Testis (tissue), 2 donors: ENCODE measurements at regions not wholly inside any gene's neighbourhood (a gene's known extent, or its start where the extent isn't known, plus 50 kb on each side); places are given as distances from the start of the nearest gene placed in this dataset.

Experiments used
- DNase-seq: peaks from one replicate; pipeline ENCODE4 v3.0.0-alpha.2; 2019
- H3K27ac ChIP-seq, 2 donors: fragments of 200-600 bp; sonication (generic); one replicate each; pipeline ENCODE4 v1.5.1; 2019
- H3K27me3 ChIP-seq: fragments of 200-600 bp; sonication (generic); one replicate; pipeline ENCODE4 v1.5.1; 2019
- H3K36me3 ChIP-seq: fragments of 200-600 bp; sonication (generic); one replicate; pipeline ENCODE4 v1.5.1; 2017; ENCODE audit warnings: low read depth; ENCODE audit errors: missing control alignments
- H3K4me1 ChIP-seq: fragments of 200-600 bp; sonication (generic); one replicate; pipeline ENCODE4 v1.5.1; 2019
- H3K4me3 ChIP-seq, 2 donors: fragments of 200-600 bp; sonication (generic); one replicate each; pipeline ENCODE4 v1.5.1; 2017 to 2019
- H3K9me3 ChIP-seq: fragments of 200-600 bp; sonication (generic); one replicate; pipeline ENCODE4 v1.5.1; 2017
- POLR2A ChIP-seq: fragments of 450-650 bp; IDR thresholded peaks from one replicate; pipeline ENCODE4 v1.6.1; 2017; ENCODE audit warnings: antibody characterized with exemption, mild to moderate bottlenecking, moderate library complexity
- WGBS, 2 donors: methylation state at CpG; one replicate each; pipeline ENCODE4 v1.1.5; 2018; 5-methylcytosine and 5-hydroxymethylcytosine counted together
- intact Hi-C: fragments of 100-400 bp; cut with DNase I; formaldehyde crosslinking; loops from one replicate; pipeline ENCODE4 v1.15.1; 2023; ENCODE audit warnings: low total_unique reads
- TF ChIP-seq, protein P1 (sequence below), 3 experiments: fragments of 450-650 bp in 2 of 3; fragments of 200-600 bp in 1 of 3; sonication (generic) in 1 of 3; IDR thresholded peaks; one replicate each; pipeline ENCODE4 v1.5.1; 2016 to 2019; ENCODE audit warnings: antibody characterized with exemption in 3 of 3, mild to moderate bottlenecking in 2 of 3, moderate library complexity in 1 of 3

DNA sequence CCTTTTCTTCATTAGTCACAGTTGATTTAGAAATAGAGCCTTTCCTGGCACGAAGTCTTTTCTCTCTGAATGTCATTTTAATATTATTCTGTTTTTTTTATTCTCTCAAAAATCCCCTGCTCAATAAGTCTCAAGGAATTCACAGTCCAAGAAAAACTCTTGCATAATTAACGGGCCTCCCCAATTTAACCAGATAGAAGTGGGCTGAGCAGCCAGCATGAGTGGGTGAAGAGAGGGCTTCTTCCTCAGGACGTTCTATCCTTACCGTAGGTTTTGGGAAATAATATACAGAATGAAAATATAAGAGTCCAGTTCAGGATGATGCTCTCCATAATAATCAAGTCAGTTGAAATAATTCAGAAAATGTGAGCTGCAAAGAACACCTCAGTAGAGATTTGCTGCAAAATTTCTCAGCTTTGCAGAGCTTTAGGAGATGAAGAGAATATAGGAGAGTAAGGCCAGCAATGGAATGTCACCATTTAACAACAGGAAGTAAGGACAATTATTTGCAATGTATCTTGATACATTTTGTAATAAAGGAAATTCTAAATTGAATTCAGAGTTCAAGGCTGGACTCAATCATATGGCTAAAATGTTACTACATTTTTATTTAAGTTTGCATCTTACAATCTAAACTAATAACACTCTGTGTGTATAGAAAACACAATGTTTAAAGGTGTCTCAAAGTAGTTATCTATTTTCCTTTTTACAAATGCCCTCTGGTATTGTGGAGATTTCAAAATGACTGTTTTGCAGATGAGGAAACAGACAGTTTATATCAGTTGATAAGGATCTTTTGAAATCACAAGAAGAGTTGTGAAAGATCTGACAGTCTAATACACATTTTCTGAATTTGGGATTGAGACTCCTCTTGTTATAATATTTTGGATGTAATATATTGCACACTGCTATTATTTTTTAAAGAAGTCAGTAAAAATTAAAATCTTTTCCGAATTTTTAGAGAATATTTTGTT is 1724.1 kb upstream of the SEL1L start:
- 65 to 74% methylated on average over 5 of the region's 5 CpGs for WGBS, 2 donors
- intact Hi-C loops = no loop called here
- no peak for TF ChIP-seq POLR2A
- TF ChIP-seq, protein P1, sequence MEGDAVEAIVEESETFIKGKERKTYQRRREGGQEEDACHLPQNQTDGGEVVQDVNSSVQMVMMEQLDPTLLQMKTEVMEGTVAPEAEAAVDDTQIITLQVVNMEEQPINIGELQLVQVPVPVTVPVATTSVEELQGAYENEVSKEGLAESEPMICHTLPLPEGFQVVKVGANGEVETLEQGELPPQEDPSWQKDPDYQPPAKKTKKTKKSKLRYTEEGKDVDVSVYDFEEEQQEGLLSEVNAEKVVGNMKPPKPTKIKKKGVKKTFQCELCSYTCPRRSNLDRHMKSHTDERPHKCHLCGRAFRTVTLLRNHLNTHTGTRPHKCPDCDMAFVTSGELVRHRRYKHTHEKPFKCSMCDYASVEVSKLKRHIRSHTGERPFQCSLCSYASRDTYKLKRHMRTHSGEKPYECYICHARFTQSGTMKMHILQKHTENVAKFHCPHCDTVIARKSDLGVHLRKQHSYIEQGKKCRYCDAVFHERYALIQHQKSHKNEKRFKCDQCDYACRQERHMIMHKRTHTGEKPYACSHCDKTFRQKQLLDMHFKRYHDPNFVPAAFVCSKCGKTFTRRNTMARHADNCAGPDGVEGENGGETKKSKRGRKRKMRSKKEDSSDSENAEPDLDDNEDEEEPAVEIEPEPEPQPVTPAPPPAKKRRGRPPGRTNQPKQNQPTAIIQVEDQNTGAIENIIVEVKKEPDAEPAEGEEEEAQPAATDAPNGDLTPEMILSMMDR (IDR thresholded peaks at IDR 0.05) = no peak

GRCh38 chr14:83260751-83261150 is 1727.1 kb upstream of the SEL1L start:
- Histone ChIP-seq H3K9me3 (no peaks in the 10 kb centered on the region), H3K27me3 (no peaks in the 10 kb centered on the region), H3K36me3 (no peaks in the 10 kb centered on the region), H3K4me3 (no peak overlapping the region), H3K4me1 (no peaks in the 10 kb centered on the region), H3K27ac (no peak overlapping the region)
- WGBS, 2 donors = 88 to 91% methylated on average over 3 of the region's 3 CpGs
- intact Hi-C loops = no loop called here
- TF ChIP-seq, protein P1 (IDR thresholded peaks at IDR 0.05) = no peak
- no peak for TF ChIP-seq POLR2A
- DNase-seq = no peak

More for the DNA sequence above, 1724.1 kb upstream of the SEL1L start:
- no peak overlapping the region for H3K27ac ChIP-seq
- H3K4me3 ChIP-seq = no peak overlapping the region
- H3K9me3 ChIP-seq = no peaks in the 10 kb centered on the region
- H3K27me3 ChIP-seq = no peaks in the 10 kb centered on the region
- no peak for DNase-seq
- H3K36me3 ChIP-seq = no peaks in the 10 kb centered on the region
- no peaks in the 10 kb centered on the region for H3K4me1 ChIP-seq

- no peak for DNase-seq
- intact Hi-C loops = no loop called here
- TF ChIP-seq, protein P1 (IDR thresholded peaks at IDR 0.05) = no peak
- TF ChIP-seq POLR2A = no peak
- H3K27ac ChIP-seq = no peak overlapping the region
- WGBS, 2 donors = 90 to 92% methylated on average over 3 of the region's 3 CpGs
- H3K9me3 ChIP-seq = no peaks in the 10 kb centered on the region
- no peak overlapping the region for H3K4me3 ChIP-seq
- no peaks in the 10 kb centered on the region for H3K27me3 ChIP-seq
- H3K36me3 ChIP-seq = no peaks in the 10 kb centered on the region
- H3K4me1 ChIP-seq = no peaks in the 10 kb centered on the region
These were observed 1735.9 kb upstream of the SEL1L start for GRCh38 chr14:83269583-83269982.

- Histone ChIP-seq H3K4me3 (no peak overlapping the region), H3K4me1 (no peaks in the 10 kb centered on the region), H3K27me3 (no peaks in the 10 kb centered on the region), H3K27ac (no peak overlapping the region), H3K36me3 (no peaks in the 10 kb centered on the region), H3K9me3 (no peaks in the 10 kb centered on the region)
- TF ChIP-seq, protein P1 (IDR thresholded peaks at IDR 0.05) = no peak
- no peak for TF ChIP-seq POLR2A
- intact Hi-C loops = no loop called here
- no peak for DNase-seq
- 78 to 86% methylated on average over 2 of the region's 2 CpGs for WGBS, 2 donors
These were observed 1738.0 kb upstream of the SEL1L start for GRCh38 chr14:83271663-83272062.
